Left kidney (tissue), 1 donor: ENCODE measurements at regions not wholly inside any gene's neighbourhood (a gene's known extent, or its start where the extent isn't known, plus 50 kb on each side); places are given as distances from the start of the nearest gene placed in this dataset.

ENCODE experiments used
- DNase-seq: peaks from one replicate; pipeline ENCODE4 v3.0.0-alpha.2; 2013

DNA sequence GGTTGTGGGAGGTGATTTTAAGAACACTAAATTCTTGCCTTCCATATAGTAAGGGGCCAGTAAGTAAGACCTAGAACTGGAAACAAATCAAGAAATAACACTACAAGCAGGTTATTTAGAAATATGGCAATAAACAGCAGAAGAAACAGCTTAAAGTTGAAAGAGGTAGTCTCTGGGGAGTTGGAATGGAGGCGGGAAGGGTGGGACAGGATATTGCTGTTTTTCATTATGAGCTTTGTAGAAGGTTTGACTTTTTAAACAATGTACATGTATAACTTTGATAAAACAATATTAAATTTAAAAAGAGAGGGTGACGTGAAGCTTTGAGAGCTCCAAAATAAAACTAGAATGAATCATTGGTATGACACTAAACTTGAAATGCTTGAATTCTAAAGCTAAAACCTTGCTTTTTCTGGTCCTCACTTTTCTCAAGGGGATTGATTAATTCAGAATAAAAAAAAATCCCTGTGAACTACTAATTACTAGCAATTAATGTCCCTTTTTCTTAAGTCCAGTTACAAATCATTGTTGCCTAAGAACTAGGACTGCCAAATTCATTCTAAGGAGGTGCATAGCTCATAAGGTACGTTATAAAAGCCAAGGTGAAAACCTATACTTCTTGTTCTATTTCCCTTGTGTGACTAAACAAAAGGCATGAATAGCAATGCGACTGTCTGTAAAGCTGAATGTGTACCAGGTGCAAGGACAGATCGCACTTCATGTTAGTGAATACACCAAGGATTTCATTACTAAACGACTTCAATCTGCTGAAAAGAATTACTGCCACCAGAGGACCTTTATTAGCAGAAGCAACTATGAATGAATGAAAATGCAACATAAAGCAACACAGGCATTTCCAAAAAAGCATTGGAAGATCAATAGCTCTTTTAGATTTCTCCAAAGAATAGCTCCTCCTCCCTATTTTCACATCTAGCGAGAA is 177.5 kb downstream of the RBM43 start:
- no peak for DNase-seq

- no peak for DNase-seq
These were observed 182.8 kb downstream of the RBM43 start for GRCh38 chr2:151078889-151079288.

GRCh38 chr2:151071906-151072305 is 189.8 kb downstream of the RBM43 start:
- DNase-seq, result no peak

GRCh38 chr2:151071382-151071781 is 190.3 kb downstream of the RBM43 start:
- peak; percentile 19 for DNase-seq

GRCh38 chr2:151070253-151070652 is 191.4 kb downstream of the RBM43 start:
- no peak for DNase-seq

GRCh38 chr2:151067658-151068369 is 193.8 kb downstream of the RBM43 start:
- no peak for DNase-seq

DNA sequence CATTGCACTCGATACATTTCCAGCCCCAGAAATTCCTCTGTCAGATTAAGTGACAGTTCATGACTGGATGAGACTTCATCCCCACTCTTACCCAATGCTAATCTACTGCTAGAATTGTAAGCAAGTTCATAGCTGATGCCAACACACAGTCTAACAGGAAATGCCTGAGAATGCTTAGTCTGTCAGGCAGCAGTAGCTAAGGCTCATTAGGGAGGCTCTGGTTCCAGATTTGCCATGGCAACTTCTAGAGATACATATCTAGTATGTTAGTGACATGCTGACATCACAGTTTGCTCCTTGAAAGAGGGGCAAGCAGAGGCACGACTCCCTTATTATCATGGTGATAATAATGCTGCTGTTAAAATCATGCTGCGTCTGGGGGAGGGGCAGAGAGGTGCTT is 198.4 kb downstream of the RBM43 start:
- peak; percentile 6 for DNase-seq

GRCh38 chr2:151060287-151060686 is 201.4 kb downstream of the RBM43 start:
- DNase-seq, result no peak

GRCh38 chr2:151056870-151057269 is 204.8 kb downstream of the RBM43 start:
- no peak for DNase-seq

DNA sequence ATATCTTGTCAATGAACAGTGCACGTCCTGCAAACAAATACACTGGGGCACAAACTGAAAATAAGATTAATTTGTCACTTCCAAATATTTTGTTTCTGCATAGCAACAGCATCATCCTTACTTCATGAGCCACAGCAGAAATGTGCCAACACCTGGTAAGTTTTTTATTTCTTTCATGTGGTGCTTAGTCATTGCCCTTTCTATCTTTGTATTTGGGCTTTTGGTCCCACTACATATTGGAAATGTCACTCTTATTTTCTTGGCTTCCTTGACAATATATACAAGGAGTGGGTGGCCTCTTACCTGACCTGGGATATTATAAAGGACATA is 208.0 kb downstream of the RBM43 start:
- DNase-seq, result no peak

DNA sequence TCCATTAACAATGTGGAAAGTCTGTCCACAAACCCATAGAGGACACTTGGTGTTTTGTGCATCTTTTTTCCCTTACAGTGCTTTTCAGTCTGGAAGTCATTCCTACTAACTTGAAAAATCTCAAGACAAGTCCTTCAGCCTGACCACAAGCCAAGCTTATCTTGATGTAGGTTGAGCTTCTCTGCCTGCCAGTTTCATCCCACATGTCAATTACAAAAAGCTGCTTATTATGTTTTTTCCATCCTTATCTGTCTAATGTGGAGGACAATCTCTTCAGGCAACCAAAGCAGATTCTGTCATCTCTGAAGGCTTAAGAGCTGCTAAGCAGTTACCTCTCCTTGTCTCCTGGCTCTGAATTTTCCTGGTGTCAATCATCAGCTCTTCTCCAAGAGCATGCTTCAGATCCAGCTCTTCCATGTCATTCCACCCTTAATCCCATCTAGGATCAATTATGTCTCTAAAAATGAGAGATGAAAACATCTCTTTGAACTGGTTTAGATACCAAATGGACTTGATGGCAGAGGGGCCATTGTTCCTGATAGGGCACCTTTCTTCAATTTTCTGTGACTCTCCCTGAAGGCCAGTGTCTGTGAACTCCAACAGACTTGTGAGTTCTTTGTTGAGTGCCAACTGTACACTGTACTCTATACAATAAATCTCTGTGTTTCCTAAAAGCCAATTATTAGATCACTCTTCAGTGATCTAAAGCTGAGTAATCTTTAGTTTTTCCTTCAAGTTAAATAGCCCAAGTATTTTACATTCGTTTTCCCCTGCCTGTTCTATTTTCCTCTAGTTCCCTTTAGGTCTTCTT is 208.6 kb downstream of the RBM43 start:
- no peak for DNase-seq

DNA sequence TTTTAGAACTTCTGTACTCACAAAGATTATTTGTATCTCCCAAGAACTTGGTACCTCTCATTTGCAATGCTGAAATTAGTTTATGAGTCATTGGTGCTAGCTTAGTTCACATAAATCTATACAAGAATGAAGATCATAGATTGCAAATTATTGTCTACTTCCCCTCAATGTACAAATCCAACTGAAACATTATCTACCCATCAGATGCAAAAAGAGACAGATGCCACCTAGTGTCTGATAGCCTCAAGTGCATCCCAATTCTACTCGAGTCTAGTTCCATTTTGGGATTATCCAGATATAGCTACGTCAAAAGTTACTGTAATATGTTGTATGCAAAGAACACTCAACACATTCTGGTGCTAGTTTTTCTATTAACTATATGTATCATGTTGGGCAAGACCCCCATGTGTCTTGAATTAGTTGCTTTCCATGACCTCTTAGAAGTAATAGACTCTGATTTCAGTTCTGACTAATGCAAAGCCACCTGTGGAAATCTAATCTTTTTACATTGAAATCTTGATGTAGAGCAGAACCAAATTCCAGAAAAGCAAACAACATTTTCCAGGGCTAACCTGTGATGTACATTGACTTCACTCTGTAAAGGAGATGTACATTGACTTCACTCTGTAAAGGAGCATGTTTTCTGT is 210.0 kb downstream of the RBM43 start:
- peak; percentile 30 for DNase-seq

DNA sequence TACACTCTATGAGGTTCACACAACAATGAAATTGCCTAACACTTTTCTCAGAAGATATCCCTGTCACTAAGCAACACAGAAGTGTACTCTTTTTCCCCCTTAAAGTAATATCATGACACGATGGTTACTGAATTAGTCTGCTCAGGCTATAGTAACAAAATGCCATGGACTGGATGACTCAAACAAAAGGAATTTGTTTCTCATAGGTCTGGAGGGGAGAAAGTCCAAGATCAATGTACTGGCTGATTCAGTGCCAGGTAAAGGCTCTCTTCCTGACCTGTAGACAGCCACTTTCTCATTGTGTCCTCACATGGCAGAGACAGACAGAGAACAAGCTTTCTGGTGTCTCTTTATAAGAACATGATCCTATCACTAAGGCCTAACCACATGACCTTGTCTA is 211.9 kb downstream of the RBM43 start:
- DNase-seq, result no peak

DNA sequence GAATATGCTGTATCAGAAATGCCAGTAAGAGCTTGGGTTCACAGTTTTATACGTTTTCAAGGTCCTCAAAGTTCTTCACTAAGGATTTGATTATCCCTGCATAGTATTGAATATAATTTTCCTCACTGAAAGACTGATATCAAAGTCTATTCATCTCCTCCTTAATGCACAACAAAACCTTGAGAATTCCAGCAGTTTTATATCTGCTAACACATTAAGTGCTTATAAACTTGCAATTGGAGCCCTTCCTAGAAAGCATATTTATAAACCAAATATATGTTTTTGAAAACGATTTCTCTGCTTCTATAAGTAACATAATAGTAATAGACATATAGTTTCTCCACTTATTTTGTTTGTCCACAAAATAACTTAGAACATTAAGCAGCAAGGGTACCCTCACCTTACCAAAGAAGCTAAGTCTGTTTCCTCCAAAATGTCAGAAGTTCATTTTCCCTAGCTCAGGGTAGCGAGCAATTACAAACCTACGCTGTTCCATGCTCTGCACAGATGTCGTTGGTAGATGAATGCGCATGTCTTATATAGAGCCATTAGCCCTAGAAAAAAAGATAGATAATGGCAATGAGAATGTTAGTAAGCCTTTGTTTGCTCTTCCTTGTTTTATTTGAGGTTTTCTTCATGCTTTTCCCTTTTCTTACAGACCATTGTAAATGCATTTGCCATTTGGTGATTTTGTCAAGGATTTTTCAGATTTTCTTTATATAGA is 213.2 kb downstream of the RBM43 start:
- DNase-seq, result no peak

GRCh38 chr2:151043484-151043883 is 218.2 kb downstream of the RBM43 start:
- DNase-seq, result no peak

GRCh38 chr2:151042964-151043363 is 218.7 kb downstream of the RBM43 start:
- DNase-seq, result no peak

GRCh38 chr2:151040039-151040438 is 221.6 kb downstream of the RBM43 start:
- DNase-seq, result no peak

GRCh38 chr2:151038516-151038915 is 223.1 kb downstream of the RBM43 start:
- no peak for DNase-seq

DNA sequence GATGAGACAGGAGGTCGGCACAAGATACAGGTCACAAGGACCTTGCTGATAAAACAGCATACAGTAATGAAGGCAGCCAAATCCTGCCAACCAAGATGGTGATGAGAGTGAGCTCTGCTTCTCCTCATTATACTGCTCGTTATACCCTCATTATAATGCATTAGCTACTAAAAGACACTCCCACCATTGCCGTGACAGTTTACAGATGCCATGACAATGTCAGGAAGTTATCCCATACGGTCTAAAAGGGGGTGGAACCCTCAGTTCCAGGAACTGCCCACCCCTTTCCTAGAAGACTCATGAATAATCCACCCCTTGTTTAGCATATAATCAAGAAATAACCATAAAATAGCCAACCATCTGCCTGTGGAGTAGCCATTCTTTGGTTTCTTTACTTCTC is 224.2 kb downstream of the RBM43 start:
- no peak for DNase-seq

DNA sequence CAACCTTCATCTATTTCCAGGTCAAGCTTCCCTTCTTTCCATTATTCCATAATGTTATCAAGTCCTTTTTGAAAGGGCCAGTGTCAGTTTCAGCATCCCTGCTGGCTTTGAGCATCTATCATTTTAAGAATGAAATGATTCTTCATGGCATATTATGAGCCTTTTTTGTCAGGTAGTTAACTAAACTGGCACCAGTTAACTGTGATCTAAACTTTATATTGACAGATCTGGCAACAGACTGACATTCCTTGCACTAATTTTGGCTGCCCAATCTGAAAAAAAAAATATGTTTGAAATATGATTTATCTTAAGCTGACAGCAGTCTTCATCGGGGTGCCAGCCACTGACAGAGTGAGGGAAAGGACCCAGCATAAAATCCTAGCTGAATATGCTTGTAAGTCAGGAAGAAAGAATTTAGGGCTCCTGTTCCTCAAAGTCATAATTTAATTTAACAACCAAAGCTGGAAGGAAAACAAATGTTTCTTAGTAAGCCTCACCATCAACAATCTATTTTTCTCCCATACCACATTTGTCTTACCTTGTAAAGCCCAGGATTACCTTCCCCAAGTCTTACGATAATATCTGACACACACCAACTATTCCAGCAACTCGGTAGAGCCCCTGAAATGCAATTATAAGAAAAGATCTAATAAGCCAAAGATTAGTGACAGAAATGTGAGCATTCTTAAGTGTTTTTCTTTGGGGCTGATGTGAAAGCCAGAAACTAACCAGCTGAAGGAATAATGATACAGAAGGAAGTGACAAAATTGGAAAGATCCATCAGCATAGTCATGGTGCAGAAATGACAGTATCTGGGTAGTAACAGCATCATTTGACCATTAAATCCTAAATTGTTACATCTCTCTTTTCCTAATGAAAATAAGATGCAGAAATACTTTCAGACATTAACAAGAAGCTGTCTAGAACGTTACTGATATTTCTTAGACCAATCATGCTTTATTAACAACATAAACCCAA is 228.1 kb downstream of the RBM43 start:
- no peak for DNase-seq
